ENCODE measurements at regions not wholly inside any gene's neighbourhood (a gene's known extent, or its start where the extent isn't known, plus 50 kb on each side); places are given as distances from the start of the nearest gene placed in this dataset.

DNA sequence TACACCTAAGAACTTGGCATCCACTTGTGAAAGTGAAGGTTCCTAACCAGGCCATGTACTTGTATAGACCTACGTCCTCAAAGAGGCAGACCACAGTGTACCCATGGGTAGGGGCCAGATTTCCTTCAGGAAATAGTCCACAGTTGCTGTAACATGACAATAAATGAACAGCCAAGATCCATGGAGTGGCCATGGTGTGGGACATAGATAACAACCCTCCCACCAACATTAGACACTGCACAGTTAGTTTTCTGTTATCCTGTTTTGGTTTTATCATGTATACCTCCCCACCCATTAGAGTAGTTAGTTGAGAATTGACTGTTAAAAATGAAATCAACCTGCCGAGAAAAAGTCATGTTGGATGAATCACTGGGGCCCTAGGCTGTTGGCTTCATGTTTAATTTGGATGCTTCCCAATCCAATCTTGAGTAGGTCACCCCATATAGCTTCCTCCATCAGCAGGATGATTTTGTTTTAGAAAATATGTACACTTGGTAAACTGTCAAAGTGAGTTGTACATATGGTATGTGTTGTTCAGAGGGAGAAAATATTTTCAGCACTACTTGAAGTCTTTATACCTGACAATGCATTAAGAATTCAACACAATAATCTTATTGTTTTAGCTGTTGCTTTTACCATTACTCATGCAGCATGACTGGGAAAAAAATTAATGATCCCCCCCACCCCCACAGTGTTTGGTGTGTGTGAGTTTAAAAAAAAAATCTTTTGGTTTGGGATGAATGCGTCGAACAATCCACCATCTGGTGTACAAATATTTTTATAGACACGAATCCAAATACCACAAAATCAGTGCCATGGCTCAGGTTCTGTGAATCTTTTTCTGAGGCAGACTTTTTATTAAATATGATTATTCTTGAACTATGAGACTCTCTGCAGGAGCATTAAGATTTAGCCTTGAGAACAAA is 88.3 kb upstream of the ARHGAP29 start:
- no peak for DNase-seq (ENCODE audit: low spot score)

DNA sequence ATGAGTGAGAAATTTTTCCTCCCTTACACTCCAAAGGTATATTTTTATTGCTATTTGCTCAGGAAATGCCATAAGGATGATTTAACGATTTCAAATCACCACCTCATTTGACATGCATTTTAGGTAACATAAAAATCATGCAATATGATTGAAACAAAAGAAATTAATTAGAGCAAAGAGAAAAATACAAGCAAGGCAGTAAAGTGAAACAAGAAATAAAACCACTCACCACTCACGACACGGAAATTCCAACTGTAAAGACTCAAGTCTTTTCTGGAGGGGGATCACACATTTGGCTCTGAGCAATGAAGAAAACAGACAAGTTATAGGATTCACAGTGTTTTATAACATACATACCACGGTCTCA is 86.8 kb upstream of the ARHGAP29 start:
- no peak for DNase-seq (ENCODE audit: low spot score)

DNA sequence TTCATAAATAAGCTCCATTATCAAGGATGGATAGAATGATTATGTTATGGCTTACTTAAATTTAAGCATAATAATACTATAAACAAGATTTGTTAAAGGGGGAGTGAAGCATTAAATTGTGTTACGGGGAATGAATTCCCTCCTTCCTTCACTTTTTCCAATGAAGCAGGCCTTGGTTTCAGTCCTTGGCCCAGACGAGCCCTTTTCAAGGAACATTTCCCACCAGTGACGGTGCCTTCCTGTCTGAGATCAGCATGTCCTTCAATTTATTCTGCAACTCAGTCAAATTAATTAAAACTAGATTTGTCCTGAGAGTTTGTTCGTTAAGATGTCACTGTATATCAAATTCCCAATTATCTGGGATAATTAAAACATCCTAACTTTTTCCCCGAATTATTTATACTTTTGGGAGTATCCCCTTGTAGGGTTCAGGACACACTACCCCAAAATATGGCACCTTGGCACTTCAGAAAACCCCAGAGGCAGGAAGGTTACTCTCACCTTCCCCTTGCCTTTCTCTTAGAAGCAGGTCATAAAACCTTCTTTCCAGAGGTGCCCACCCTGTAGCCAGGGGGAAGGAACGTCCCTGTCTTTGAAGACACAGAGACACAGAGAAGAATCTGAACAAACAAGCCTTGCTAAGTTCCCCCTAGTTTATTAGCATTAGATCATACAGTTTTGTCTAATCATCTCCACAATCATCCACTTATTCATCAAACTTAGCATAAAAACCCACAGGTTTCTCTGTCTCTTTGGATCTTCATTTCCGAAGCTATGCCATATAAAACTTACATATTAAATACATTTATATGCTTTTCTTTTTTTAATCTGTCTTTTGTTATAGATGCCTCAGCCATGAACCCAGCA is 86.2 kb upstream of the ARHGAP29 start:
- DNase-seq (ENCODE audit: low spot score) = no peak

DNA sequence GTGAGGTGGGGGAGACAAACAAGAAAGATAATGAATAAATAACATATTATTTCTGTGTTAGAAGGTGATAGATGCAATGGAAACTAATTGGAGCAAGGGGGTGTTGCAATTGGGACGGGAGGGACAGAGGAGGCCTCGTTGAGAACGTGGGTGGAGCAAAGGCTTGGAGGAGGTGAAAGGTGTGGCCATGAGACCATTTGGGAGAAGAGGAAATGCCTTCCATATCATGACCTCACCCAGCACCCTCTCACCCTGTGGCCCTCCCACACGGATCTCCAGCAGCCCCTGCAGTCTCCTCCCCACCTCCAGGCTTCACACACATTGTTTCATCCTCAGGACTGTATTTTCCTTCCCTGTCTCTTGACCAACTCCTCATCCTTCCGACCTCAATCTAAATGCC is 85.3 kb upstream of the ARHGAP29 start:
- DNase-seq (ENCODE audit: low spot score) = no peak

DNA sequence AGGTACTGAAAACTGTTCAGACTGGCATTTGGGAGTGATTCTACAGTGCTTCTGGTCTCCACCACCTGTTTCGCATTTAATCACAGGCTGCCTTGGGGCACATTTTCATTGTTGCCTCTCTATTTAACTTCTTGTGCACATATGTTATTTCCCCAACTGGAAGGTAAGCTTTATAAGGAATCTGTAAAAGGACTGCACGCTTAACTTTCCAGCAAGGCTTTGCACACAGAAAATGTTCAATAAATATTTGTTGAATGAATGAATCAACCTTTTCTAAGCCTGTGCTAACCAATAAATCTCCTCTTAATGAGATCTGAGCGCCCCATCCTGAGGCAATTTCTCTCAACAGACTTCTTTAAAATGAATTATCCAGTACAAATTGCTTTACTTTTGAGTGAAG is 84.3 kb upstream of the ARHGAP29 start:
- no peak for DNase-seq (ENCODE audit: low spot score)

DNA sequence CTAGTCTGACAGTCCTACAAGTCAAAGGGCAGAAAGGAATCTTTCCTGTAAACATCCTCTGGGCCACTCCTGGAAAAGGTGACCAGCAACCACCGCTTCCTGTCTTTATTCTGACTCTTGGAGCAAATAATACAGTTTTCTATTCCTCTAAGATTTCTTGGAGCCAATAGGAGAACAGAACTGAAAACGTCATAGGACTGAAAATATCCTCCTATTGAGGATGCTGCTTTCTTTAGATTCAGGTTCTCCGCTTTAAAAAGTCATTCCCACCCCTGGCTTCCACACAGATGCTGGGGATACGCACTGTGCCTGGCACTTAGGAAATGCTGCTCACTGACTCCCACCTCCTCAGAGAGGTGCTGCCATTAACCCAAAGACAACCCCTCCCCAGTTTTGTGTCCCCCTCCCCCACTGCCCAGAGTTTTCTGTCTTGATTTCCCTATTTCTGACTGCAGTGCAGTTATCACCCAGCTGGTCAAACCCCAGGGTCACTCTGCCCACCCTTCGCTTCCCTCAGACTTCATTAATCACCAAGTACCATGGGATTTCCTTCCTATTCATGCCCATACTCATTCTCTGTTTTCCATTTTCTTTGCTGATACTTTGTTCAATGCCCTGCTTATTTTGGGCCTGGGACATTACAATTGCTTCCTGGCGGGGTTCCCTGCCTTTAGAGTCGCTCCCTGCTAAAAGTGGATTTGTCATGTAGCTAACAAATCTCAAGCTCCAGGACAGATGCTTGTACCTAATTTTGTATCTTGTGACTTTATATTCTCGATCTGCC is 82.1 kb upstream of the ARHGAP29 start:
- no peak for DNase-seq (ENCODE audit: low spot score)

DNA sequence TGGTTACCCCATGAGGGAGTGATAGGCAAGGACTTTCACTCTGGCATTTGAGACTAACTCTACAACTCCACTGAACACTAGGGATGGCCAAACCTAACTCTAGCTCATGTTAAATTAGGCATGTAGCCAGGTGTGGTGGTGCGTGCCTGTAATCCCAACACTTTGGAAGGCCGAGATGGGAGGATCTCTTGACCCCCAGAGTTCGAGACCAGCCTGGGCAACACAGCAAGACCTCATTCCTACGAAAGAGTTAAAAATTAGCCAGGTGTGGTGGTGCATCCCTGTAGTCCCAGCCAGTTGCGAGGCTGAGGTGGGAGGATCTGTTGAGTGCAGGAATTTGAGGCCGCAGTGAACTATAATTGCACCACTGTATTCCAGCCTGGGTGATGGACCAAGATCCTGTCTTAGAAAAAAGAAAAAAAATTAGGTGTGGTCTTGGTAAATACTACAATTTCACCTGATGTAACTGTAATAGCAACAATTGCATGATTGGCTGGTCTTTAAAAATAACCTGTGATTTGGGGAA is 81.2 kb upstream of the ARHGAP29 start:
- no peak for DNase-seq (ENCODE audit: low spot score)

DNA sequence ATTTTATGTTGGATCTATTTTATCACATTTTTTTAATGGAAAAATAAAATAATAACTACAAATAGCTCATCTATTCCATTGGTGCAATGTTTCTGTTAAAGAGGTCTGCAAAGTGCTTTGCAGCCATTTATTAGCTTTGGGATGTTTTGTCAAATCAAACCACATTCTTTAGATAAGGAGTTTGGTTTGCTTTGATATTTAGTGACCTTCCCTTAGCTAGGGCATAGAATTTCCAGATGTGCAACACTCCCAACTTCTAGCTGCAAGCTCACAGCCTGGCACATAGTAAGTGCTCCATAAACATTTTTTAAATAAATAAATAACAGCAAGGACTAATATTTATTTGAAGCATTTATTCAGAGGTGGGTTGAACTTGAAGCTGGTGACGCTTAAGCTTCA is 80.4 kb upstream of the ARHGAP29 start:
- no peak for DNase-seq (ENCODE audit: low spot score)

DNA sequence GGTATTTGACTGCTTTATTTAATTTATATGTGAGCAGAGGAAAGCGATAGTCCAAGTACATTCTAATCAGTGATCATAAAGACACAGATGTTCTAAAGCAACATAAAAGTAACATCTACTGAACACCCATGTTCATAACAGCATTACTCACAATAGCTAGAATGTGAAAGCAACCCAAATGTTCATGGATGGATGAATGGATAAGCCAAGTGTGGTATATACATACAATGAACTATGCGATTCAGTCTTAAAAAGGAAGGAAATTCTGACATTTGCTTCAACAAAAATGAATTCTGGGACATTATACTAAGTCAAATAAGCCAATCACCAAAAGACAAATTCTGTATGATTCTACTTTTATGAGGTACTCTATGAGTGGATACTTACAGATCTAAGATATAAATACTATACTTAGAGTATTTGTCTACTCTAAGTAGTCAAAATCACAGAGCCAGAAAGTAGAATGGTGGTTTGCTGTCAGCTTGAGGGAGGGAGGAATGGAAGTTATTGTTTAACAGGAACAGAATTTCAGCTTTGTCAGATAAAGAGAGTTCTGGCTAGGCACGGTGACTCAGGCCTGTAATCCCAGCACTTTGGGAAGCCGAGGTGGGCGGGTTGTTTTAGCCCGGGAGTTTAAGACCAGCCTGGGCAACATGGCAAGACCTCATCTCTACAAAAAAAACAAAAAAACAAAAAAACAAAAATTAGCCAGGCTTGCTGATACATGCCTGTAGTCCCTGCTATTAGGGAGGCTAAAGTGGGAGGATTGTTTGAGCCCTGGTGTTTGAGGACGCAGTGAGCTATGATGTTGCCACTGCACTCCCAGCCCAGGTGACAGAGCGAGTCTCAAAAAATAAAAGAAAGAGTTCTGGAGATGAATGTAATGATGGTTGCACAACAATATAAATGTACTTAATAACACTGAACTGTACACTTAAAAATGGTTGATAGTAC is 79.7 kb upstream of the ARHGAP29 start:
- DNase-seq (ENCODE audit: low spot score) = no peak

DNA sequence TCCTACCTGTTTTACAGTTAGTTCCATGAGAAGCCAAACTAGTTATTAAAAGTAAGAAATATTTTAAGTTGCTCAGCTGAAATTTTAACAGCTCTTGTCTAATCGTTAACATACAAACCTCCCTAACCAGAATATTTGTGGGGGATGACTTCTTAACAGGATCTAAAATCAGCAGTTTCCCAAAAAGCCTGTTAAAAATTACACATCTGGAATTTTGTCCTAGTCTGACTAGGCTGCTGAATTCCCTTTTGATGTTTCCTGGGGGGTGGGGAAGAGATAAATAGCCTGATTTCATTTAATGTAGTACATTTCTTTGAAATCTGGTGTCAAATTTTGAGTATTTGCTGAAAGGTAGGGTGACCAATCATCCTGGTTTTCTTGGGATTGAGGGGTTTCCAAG is 78.8 kb upstream of the ARHGAP29 start:
- no peak for DNase-seq (ENCODE audit: low spot score)

DNA sequence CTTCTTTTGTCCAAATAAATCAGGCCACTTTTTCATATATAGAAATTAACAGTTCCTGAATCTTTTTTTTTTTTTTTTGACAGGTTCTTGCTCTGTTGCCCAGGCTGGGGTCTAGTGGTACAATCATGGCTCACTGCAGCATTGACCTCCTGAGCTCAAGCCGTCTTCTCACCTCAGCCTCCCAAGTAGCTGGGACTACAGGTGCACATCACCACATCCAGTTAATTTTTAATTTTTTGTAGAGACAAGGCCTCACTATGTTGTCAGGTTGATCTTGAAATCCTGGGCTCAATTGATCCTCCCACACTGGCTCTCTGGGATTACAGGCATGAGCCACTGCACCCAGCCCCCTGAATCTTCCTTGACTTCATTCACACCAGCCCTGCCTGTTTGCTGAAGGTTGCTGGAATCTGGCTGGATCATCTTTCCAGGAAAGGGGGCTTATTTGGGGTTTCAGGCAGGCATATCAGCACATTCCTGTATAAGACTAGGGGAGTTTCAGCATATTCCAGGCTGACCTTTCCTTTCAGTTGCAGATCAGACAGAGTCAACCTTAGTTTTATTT is 78.2 kb upstream of the ARHGAP29 start:
- no peak for DNase-seq (ENCODE audit: low spot score)

DNA sequence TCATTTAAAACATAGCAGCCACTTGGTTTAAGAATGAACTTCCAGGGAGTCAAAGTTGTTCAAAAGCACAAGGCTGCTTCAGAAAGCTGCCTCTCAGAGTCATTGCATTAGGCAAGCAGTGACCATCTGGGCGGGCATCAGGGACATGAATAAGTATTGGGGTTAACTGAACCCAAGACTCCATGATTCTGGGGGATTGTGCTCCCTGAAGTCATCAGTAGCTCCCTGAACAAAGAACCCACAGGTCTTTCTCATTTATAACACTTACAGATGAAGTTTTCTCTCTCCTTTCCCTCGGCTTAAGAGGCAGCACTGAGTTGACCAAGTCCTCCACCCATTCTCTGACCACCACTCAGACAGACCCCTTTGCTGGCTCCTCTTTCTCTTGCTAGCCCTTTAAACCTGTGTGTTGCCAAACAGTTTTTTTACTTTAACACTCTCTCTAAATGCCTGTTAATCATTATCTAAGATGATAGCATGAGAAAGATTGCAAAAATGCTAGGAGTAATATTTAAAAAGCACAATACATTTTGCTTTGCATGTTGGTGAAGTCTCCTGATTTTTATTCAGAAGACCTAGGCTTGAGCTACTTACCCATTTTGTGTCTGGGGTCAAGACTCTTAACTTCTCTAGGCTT is 77.0 kb upstream of the ARHGAP29 start:
- no peak for DNase-seq (ENCODE audit: low spot score)

DNA sequence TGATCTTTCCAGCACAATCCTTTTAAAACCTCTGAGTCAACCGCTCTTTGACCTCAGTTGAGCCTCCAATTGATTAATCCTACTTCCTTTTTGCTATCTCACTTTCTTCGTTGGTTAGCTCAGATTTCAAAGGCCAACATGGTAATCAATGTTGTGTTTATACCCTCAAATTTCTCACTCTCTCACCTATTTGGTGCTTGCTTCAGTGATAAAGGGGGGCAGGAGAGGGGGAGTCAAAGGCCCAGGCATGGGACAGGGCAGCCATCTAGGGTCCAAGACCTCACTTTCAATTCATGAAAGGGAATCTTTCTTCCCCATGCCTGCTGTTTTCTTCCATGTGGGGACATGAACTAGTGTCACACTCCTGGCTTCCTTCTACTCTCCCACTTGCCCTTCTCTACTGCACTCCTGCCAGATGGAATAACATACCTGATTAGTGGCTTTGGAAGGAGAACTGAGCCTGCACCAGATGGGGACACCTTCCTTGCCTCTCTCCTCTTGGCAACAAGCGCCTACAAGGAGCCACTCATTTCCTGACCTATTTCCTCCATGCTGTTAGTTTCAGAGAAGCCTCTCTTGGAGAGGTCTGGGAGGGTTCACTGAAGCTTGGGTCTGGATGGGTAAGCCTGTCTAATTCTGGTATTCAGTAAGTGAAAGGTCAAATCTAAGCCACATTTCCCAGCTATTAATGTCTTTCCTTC is 73.3 kb upstream of the ARHGAP29 start:
- DNase-seq (ENCODE audit: low spot score) = no peak

DNA sequence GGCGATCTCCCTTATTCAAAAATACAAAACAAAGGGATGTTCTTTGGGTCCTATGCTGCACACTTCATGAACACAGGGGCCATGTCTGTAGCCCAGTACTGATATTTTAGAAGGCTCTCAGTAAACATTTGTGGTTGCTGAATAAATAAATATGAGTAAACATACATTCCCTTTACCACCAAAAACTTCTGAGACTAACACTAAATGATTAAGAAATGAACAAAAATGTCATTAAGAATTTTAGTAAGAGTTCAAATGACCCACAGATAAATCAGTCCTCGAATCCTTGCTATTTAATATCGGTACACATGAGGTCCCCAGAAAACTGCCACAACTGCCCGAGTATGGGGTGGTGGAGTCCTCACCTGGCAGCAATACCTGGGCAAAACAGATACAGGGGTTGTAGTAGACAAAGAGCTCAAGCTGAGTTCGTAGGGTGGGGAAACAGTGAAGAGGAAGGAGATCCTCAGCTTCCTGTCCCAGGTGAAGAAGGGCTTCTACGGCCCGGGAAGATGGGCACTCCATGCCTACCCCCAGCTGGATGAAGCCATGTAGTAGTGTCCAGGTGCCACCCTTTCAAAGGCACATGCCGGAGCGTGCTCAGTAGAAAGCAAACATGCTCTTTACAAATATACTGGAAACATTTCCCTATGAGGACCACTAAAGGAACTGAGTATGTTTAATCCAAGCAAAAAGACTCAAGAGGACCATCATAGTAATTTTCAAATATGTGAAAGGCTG is 72.6 kb upstream of the ARHGAP29 start:
- DNase-seq (ENCODE audit: low spot score) = no peak

DNA sequence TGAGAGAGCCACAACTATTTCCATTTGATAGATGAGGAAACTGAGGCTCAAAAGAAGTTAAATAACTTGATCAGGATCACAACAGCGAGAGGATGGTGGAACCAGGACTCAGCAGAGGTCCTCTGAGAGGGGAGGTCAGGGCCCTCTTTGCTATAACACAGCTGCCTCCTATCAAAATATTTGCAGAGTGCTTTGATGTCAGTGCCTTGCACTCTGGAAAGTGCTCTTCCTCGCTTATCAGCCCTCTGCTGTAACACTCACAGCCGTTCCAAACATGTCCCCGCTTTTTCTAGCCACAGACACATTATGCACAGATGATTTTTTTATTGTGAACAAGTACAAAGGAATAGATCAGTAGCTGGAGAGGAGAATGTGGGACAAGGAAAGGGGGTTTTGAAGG is 71.8 kb upstream of the ARHGAP29 start:
- no peak for DNase-seq (ENCODE audit: low spot score)

DNA sequence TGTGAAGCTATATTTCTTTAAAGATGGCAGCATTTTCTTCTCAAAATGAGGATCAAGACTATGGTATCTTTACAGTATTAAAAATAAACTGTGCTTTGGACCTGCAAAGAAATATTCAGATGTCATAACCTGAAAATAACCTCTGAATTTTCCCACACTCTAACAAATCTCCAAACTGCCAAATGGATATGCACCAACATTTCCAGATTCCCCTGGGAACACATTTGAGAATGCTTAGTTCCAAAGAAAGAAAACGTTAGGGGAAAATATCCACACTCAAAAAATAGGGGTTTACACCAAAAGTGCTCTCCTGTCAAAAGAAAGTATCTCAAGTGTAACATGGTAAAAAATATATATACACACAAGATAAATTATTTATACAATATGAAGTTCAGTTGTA is 69.1 kb upstream of the ARHGAP29 start:
- DNase-seq (ENCODE audit: low spot score) = no peak

DNA sequence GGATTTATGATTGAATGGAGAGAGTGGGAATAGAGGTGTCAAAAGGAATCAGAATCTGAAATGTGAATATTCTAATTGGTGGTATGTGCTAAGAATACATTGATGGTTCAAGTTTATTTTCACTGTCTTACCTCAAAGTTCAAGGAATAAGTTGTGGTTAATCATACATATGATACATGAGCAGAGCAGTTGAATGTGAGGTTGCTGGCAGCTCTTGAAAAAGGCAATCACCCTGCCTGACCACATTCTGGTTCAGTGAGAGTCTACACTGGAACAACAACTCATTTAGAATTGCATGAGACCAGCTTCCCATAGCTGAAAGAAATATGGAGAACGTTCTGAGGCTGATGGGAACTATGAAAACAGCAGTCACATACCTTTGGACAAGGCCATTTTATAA is 68.3 kb upstream of the ARHGAP29 start:
- DNase-seq (ENCODE audit: low spot score) = no peak

DNA sequence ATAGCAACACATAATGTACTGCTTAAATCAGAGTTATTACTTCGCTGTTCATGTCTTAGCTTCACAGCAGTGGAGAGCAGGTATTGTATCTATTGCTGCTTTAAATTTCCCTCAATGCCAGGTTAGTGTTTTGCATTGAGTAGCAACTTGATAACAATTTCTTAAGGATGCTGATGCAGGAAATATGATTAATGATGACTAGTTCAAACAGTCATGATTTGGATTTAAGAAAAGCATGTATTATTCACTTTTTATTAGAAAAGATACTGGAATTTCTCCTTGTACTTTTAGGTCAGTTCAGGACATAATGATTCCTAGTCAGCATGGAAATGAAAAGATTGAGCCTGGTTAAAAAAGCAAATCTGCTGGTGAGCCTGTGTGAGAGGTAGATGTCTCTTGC is 67.2 kb upstream of the ARHGAP29 start:
- no peak for DNase-seq (ENCODE audit: low spot score)

DNA sequence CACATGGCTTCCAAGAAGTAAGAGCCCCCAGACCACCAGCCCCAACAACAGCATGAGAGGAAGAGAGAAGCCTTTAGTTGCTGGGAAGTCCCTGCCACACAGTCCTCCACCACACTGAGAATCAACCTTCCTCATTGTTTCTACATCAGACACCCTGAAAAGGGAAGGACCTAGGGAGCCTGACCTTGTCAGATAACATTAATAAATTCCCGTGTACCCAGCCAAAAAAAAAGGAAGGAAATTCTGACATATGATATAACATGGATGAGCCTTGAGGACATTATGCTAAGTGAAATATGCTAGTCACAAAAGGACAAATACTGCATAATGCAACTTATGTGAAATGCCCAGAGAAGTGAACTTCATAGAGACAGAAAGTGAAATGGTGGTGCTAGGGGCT is 65.6 kb upstream of the ARHGAP29 start:
- no peak for DNase-seq (ENCODE audit: low spot score)
